Aorta (tissue), 5 donors: ENCODE measurements at regions not wholly inside any gene's neighbourhood (a gene's known extent, or its start where the extent isn't known, plus 50 kb on each side); places are given as distances from the start of the nearest gene placed in this dataset.

Source experiments
- ATAC-seq: fragments of 200-7000 bp; cut with Tn5 transposase; one replicate; pipeline ENCODE4 v1.9.1; 2022; ENCODE audit warnings: moderate library complexity; ENCODE audit not compliant: low FRiP score
- DNase-seq, 2 donors: peaks; one replicate each; pipeline ENCODE4 v3.0.0-alpha.2; 2020
- H3K27ac ChIP-seq, 2 donors: one replicate each; pipeline ENCODE4 v1.5.1; 2013; ENCODE audit warnings: low read length in 2 of 2, mild to moderate bottlenecking in 2 of 2, moderate library complexity in 2 of 2, control low read depth in 1 of 2, inconsistent platforms in 1 of 2, low read depth in 1 of 2
- H3K27me3 ChIP-seq, 2 donors: one replicate each; pipeline ENCODE4 v1.6.1; 2013; ENCODE audit warnings: control low read depth in 1 of 2, low read length in 1 of 2, mild to moderate bottlenecking in 1 of 2, moderate library complexity in 1 of 2; ENCODE audit not compliant: insufficient read depth in 2 of 2, control insufficient read depth in 1 of 2
- H3K36me3 ChIP-seq, 2 donors: one replicate each; pipeline ENCODE4 v1.6.1; 2013; ENCODE audit warnings: control low read depth in 1 of 2, low read length in 1 of 2, mild to moderate bottlenecking in 1 of 2; ENCODE audit not compliant: insufficient read depth in 2 of 2, control insufficient read depth in 1 of 2
- H3K4me1 ChIP-seq, 2 donors: one replicate each; pipeline ENCODE4 v1.6.1; 2013; ENCODE audit warnings: low read length in 2 of 2, control low read depth in 1 of 2, mild to moderate bottlenecking in 1 of 2, moderate library complexity in 1 of 2; ENCODE audit not compliant: insufficient read depth in 2 of 2, control insufficient read depth in 1 of 2
- H3K4me3 ChIP-seq, 2 donors: one replicate each; pipeline ENCODE4 v1.5.1; 2013; ENCODE audit warnings: low read length in 2 of 2, control low read depth in 1 of 2, mild to moderate bottlenecking in 1 of 2
- H3K9me3 ChIP-seq: one replicate; pipeline ENCODE4 v1.6.1; 2013; ENCODE audit warnings: mild to moderate bottlenecking, low read length; ENCODE audit not compliant: control insufficient read depth
- WGBS, 2 donors: extraction: QIAGEN DNeasy Blood & Tissue Kit; methylation state at CpG; one replicate each; pipeline ENCODE4 v1.1.7; 2013; 5-methylcytosine and 5-hydroxymethylcytosine counted together
- intact Hi-C, 2 donors: fragments of 100-400 bp; cut with DNase I; formaldehyde crosslinking; loops; one replicate each; pipeline versions ENCODE4 v1.14.2 to v1.15.0; 2022
- donor health status: healthy with polysubstance abuse.
- donor health status: Bipolar disorder and iron deficiency.
- donor health status: DM: no; HTN: no; CAD: no.
- donor health status: DM: no; HTN: no; CAD: no.
- donor health status: DM: yes; HTN: yes; CAD: no.

DNA sequence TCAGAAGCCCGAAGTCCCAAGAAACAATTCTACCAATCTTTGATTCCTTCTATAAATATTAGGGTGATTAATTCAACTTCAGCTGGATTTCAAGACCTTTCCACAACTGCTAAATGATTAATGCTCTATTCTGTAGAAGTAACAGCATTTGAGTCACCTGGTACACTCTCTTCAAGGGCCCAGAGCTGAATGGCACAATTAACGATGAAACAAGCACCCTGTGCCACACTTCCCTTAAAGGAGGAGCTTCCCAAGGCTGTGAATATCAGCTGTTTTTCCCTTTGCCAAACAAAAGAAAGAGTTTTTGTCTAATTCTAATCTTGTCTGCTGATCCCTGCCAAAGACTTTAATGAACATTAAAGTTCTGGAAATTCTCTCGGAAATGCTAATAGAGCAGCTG lies 56.0 kb downstream of the BOD1L2 start:
- Histone ChIP-seq H3K9me3 (peaks cover 1% of the 10 kb centered on the region), H3K27me3 (peaks cover 0 to 1% of the 10 kb centered on the region in 2 donors), H3K4me1 (no peaks in the 10 kb centered on the region), H3K4me3 (no peak overlapping the region), H3K36me3 (no peaks in the 10 kb centered on the region), H3K27ac (no peak overlapping the region)
- 76 to 79% methylated on average over 3 of the region's 3 CpGs for WGBS, 2 donors
- DNase-seq (no peak), ATAC-seq (no peak)
- intact Hi-C loops = no loop called here

- WGBS, 2 donors = 78 to 81% methylated on average over 4 of the region's 4 CpGs
- Histone ChIP-seq H3K27me3 (peaks cover 0 to 1% of the 10 kb centered on the region in 2 donors), H3K9me3 (peaks cover 1% of the 10 kb centered on the region), H3K36me3 (no peaks in the 10 kb centered on the region), H3K27ac (no peak overlapping the region), H3K4me1 (no peaks in the 10 kb centered on the region), H3K4me3 (no peak overlapping the region)
- ATAC-seq (no peak), DNase-seq (no peak)
- intact Hi-C loops = no loop called here
These were observed 58.8 kb downstream of the BOD1L2 start for GRCh38 chr18:57205641-57206040.

DNA sequence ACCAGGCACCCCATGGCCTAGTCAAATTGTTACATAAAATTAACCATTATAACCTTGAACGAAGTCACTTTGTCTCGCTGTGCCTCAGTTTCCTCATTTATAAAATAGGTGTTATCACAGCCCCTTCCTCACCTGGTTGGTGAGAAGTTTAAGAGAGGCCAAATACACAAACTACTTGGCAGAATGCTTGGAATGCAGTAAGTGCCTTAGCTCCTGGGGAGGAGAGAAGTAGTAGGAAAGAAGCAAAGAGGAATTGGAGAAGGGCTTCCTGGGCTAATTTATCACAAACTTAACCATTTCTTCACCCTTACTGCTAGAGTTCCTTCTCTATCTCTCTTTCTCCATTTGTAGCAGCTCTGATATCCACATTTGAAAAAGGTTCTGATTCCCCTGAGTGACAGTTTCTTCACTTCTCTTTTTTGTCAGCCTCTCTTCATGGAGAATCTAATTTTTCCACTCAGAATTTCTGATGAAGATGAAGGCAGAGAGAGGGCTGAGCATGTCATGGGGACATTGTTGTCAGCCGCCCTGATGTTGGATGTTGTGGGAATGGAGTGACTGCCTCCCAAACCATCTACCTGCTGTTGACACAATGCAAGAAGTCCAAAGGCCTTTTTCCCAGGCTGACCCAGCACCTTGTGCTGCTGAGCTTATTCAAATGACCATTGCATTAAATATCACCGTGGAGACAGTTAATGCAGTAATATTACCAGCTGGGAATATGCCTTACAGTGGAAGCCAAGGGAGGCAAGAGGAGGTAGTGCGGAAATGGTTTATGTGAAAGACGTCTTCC lies 60.4 kb downstream of the BOD1L2 start:
- no peak overlapping the region for H3K4me3 ChIP-seq
- DNase-seq (no peak), ATAC-seq (no peak)
- H3K27me3 ChIP-seq = peaks cover 0 to 3% of the 10 kb centered on the region in 2 donors
- intact Hi-C loops = no loop called here
- WGBS, 2 donors = 62 to 65% methylated on average over 6 of the region's 6 CpGs
- H3K36me3 ChIP-seq = no peaks in the 10 kb centered on the region
- no peak overlapping the region for H3K27ac ChIP-seq
- no peaks in the 10 kb centered on the region for H3K4me1 ChIP-seq
- peaks cover 1% of the 10 kb centered on the region for H3K9me3 ChIP-seq

DNA sequence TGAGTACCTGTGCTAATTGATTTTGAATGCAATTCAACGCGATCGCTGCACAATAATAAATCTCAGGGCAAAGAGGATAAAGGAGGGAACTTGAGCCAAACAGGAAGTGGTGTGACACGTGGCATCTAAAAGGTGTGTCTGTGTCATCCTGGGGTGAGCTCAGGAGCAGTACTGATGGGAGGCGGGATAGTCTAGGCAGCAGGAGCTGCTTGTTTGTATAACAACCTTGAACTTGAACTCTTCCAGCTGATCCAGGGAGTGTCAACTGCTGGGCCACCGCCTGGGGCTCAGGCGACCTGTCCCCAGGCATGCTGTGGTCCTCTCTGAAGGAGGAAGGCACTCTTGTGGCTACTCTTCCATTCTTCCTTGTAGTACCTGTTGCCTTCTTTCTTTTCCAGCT lies 61.2 kb downstream of the BOD1L2 start:
- Histone ChIP-seq H3K4me3 (no peak overlapping the region), H3K27ac (no peak overlapping the region), H3K9me3 (peaks cover 1% of the 10 kb centered on the region), H3K36me3 (no peaks in the 10 kb centered on the region), H3K4me1 (no peaks in the 10 kb centered on the region), H3K27me3 (peaks cover 0 to 3% of the 10 kb centered on the region in 2 donors)
- WGBS, 2 donors = 68 to 71% methylated on average over 7 of the region's 7 CpGs
- intact Hi-C loops = no loop called here
- ATAC-seq = no peak
- DNase-seq = no peak

GRCh38 chr18:57209713-57210106 lies 62.8 kb downstream of the BOD1L2 start:
- H3K4me1 ChIP-seq = no peaks in the 10 kb centered on the region
- no peak overlapping the region for H3K4me3 ChIP-seq
- no peaks in the 10 kb centered on the region for H3K36me3 ChIP-seq
- WGBS, 2 donors = 19 to 21% methylated on average over 10 of the region's 10 CpGs
- H3K27ac ChIP-seq = no peak overlapping the region
- ATAC-seq (no peak), DNase-seq (no peak)
- intact Hi-C loops = no loop called here
- H3K27me3 ChIP-seq = peaks cover 0 to 1% of the 10 kb centered on the region in 2 donors
- peaks cover 1% of the 10 kb centered on the region for H3K9me3 ChIP-seq

DNA sequence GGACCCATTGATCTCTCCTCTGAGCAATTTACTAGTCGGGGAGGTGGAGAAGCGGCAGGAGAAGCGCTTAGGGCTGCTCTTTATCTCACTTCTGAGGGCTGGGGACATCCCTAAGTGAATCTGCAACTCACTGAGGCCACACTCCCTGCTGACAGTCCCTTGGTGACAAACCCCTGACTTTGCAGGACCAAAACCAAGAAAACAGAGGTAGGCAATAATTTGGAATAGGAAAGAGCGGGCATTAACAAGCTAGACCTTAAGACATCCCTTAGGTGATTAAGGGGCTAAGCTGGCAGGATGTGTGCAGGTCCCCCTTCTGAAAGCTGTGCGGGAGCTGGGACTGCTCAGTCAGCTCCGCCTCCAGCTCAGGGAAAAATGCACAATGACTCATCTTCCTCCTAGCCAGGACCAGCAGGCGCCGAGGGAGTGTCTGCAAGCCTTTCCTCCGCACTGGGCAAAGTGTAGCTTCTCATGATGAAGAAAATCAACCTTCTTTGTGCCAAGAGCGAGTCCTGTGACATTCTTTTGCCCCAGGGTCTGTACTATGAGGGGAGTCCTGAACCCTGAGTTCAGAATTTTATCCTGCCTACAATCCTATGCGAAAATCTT lies 63.3 kb downstream of the BOD1L2 start:
- WGBS, 2 donors = 14 to 16% methylated on average over 11 of the region's 11 CpGs
- Histone ChIP-seq H3K36me3 (no peaks in the 10 kb centered on the region), H3K9me3 (peaks cover 1% of the 10 kb centered on the region), H3K4me1 (no peaks in the 10 kb centered on the region), H3K27me3 (peaks cover 0 to 1% of the 10 kb centered on the region in 2 donors), H3K27ac (no peak overlapping the region), H3K4me3 (no peak overlapping the region)
- DNase-seq (peak in 1 of 2 donors; percentile 54), ATAC-seq (peak; percentile 67)
- intact Hi-C loops = no loop called here

DNA sequence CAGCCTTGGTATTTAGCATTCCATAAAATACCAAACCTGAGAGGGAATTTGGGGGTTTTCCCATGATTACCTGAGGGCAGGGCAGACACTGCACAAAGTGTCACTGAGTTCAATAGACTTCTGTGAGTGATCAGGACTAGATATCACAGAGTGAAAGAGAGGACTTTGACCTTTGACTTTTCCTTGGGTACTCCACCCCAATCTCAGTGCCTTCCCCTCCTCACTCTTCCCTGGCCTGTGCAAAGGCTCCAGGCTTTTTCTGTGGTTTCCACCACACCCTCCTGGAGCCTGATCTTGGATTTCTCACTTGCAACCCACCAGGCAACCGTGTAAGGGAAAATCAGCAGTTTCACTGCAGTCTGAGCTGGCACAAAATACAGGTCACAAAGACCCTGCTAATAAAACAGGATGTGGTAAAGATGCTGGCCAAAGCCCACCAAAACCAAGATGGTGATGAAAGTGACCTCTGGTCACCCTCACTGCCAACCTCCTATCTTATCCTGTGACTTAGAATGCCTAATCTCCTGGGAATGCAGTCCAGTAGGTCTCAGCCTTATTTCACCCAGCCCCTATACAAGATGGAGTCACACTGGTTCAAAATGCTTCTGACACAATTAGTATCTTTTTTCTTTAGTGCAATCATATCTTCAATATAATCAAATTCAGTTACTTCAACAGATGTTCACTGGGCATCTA lies 64.0 kb downstream of the BOD1L2 start:
- WGBS, 2 donors = 55 to 59% methylated on average over 1 of the region's 1 CpG
- no peaks in the 10 kb centered on the region for H3K36me3 ChIP-seq
- no peaks in the 10 kb centered on the region for H3K9me3 ChIP-seq
- H3K4me1 ChIP-seq = no peaks in the 10 kb centered on the region
- no peak overlapping the region for H3K4me3 ChIP-seq
- intact Hi-C loops = no loop called here
- ATAC-seq (no peak), DNase-seq (no peak)
- H3K27me3 ChIP-seq = peaks cover 0 to 1% of the 10 kb centered on the region in 2 donors
- no peak overlapping the region for H3K27ac ChIP-seq

DNA sequence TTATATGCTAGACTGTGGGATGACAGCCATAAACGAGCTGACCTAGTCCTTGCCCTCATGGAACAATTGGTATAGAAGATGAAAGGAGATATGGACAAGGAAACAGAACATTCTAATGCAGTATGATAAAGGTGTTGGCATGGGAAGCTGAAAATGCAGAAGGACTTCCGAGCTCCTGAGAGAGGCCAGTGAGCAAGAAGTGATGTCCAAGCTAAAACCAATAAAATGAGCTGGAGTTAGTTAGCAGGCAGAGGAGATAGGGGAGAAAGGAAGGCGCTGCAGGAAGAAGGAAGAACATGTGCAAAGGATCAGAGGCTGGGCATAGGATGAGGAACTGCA lies 64.5 kb downstream of the BOD1L2 start:
- H3K4me3 ChIP-seq = no peak overlapping the region

More for the DNA sequence above, 64.5 kb downstream of the BOD1L2 start:
- ATAC-seq = no peak
- no peak for DNase-seq
- 68 to 79% methylated on average over 3 of the region's 3 CpGs for WGBS, 2 donors
- Histone ChIP-seq H3K27ac (no peak overlapping the region), H3K9me3 (no peaks in the 10 kb centered on the region), H3K4me1 (no peaks in the 10 kb centered on the region), H3K36me3 (no peaks in the 10 kb centered on the region), H3K27me3 (peaks cover 0 to 1% of the 10 kb centered on the region in 2 donors)
- intact Hi-C loops = no loop called here
